GM18505 (cell line): ENCODE measurements at regions not wholly inside any gene's neighbourhood (a gene's known extent, or its start where the extent isn't known, plus 50 kb on each side); places are given as distances from the start of the nearest gene placed in this dataset.

Experiments
- ATAC-seq: cut with Tn5 transposase; IDR thresholded peaks from one replicate; pipeline ENCODE4 v1.9.1; 2021; ENCODE audit not compliant: unreplicated experiment
- POLR2A ChIP-seq: IDR thresholded peaks from 4 replicates; pipeline ENCODE4 v1.6.1; 2011; ENCODE audit warnings: borderline replicate concordance; ENCODE audit not compliant: insufficient read depth, insufficient read length; ENCODE audit errors: extremely low read depth

- no peak for TF ChIP-seq POLR2A
- ATAC-seq = no peak
Measured at GRCh38 chr5:168125445-168126199, 165.8 kb upstream of the WWC1 start.

- no peak for TF ChIP-seq POLR2A
- ATAC-seq = no peak
Measured at GRCh38 chr5:168126606-168127005, 164.8 kb upstream of the WWC1 start.

- no peak for TF ChIP-seq POLR2A
Measured at GRCh38 chr5:168128111-168128510, 163.3 kb upstream of the WWC1 start.

GRCh38 chr5:168128557-168128956 lies 162.9 kb upstream of the WWC1 start:
- TF ChIP-seq POLR2A = no peak
- ATAC-seq = no peak

More at GRCh38 chr5:168128111-168128510, 163.3 kb upstream of the WWC1 start:
- no peak for ATAC-seq

GRCh38 chr5:168131519-168131918 lies 159.9 kb upstream of the WWC1 start:
- TF ChIP-seq POLR2A = no peak
- no peak for ATAC-seq

GRCh38 chr5:168132241-168132641 lies 159.2 kb upstream of the WWC1 start:
- ATAC-seq = no peak
- TF ChIP-seq POLR2A = no peak

GRCh38 chr5:168135897-168136296 lies 155.5 kb upstream of the WWC1 start:
- ATAC-seq = peak; percentile 96
- no peak for TF ChIP-seq POLR2A

- peak; percentile 12 for ATAC-seq
- no peak for TF ChIP-seq POLR2A
Measured at GRCh38 chr5:168136340-168136739, 155.1 kb upstream of the WWC1 start.

GRCh38 chr5:168137265-168137664 lies 154.2 kb upstream of the WWC1 start:
- no peak for TF ChIP-seq POLR2A
- ATAC-seq = peak; percentile 76

- no peak for TF ChIP-seq POLR2A
- ATAC-seq = no peak
Measured at GRCh38 chr5:168140241-168140640, 151.2 kb upstream of the WWC1 start.

- no peak for ATAC-seq
- TF ChIP-seq POLR2A = no peak
Measured at GRCh38 chr5:168142402-168142801, 149.0 kb upstream of the WWC1 start.

- ATAC-seq = peak; percentile 97
Measured at GRCh38 chr5:168143521-168143920, 147.9 kb upstream of the WWC1 start.

- no peak for TF ChIP-seq POLR2A
- ATAC-seq = no peak
Measured at GRCh38 chr5:168147106-168147505, 144.3 kb upstream of the WWC1 start.

- no peak for ATAC-seq
- TF ChIP-seq POLR2A = no peak
Measured at GRCh38 chr5:168147568-168148360, 143.7 kb upstream of the WWC1 start.

- ATAC-seq = no peak
- TF ChIP-seq POLR2A = no peak
Measured at GRCh38 chr5:168151041-168151440, 140.4 kb upstream of the WWC1 start.

- peak; percentile 76 for ATAC-seq
- no peak for TF ChIP-seq POLR2A
Measured at GRCh38 chr5:168152660-168153059, 138.8 kb upstream of the WWC1 start.
